GM18511 (cell line): ENCODE measurements at regions not wholly inside any gene's neighbourhood (a gene's known extent, or its start where the extent isn't known, plus 50 kb on each side); places are given as distances from the start of the nearest gene placed in this dataset.
A peak's percentile ranks its signal among the peaks of the same experiment; 100 is the strongest.
"Not testable (repeated sequence)": the region's sequence is repeated elsewhere in the genome, so short reads cannot be mapped to it uniquely, and the experiment has no call there.

ENCODE experiments used
- ATAC-seq: cut with Tn5 transposase; IDR thresholded peaks from one replicate; pipeline ENCODE4 v1.9.1; 2021; ENCODE audit warnings: mild to moderate bottlenecking, moderate library complexity; ENCODE audit not compliant: unreplicated experiment

DNA sequence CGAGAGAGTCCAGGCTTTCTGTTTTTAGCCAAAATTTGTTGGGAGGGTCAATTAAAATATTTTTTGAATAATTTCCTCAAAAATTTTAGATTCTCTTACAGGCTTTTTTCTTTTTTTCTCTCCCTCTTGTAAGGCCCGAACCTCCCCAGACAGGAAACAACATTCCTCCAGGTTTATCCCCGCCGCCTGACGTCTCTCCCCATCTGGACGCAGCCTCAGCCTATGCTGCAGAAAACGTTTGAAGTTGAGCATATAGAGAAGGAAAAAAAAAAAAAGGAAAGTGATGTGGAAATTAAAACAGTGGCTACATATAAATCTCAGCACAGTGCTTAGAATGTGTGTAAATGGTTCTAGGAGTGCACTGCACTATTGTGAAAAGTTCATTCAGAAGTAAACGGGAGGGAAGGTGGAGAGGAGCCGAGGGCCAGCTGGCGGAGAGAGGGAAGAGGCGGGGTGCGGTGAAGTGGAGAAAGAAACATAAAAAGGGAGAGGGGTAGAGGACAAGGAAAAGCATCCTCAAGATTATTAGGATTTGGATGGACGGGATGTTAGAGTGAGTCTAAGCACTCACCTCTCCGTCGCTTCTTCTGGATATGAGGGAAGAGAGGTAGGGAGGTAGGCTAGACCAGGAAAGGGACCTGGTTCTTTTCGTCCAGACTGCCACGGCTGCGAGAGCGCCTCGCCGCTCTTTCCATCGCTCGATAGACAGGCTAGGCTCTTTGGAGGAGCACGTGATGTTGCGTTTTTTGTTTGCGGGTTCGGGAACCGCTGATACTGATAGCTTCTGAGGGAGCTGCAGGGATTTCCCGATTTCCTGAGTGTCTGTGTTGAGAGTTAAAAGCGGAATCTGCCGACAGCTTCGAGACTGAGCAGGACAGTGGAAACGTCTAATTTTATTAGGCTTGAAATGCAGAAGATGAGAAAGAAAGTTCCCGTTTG, 98.7 kb downstream of the TRIM27 start:
- no peak for ATAC-seq

GRCh38 chr6:28825732-28826293, 98.0 kb downstream of the TRIM27 start:
- ATAC-seq = no peak

DNA sequence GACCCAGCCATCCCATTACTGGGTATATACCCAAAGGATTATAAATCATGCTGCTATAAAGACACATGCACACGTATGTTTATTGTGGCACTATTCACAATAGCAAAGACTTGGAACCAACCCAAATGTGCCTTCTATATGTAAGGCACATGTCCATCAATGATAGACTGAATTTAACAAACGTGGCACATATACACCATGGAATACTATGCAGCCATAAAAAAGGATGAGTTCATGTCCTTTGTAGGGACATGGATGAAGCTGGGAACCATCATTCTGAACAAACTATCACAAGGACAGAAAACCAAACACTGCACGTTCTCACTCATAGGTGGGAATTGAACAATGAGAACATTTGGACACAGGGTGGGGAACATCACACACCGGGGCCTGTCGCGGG, 92.1 kb downstream of the TRIM27 start:
- not testable (repeated sequence) for ATAC-seq

GRCh38 chr6:28836703-28837102, 87.1 kb downstream of the TRIM27 start:
- ATAC-seq = not testable (repeated sequence)

DNA sequence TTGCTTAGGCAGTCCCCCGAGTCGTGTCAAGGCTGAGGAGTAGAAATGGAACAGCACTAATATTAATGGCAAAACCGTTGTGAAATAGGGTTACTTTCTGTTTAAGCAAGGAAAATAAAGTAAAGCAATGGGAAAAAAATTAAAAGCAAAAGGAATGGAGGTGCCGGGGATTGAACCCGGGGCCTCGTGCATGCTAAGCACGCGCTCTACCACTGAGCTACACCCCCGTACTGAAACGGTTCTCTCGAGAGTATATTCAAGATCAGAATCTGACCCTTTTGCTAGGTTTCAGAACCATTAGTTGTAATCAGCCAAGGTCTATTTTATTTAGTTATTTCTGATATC, 85.5 kb downstream of the TRIM27 start:
- ATAC-seq = peak; percentile 71

- ATAC-seq = peak; percentile 75
Observed at GRCh38 chr6:28838634-28839442, 84.9 kb downstream of the TRIM27 start.

DNA sequence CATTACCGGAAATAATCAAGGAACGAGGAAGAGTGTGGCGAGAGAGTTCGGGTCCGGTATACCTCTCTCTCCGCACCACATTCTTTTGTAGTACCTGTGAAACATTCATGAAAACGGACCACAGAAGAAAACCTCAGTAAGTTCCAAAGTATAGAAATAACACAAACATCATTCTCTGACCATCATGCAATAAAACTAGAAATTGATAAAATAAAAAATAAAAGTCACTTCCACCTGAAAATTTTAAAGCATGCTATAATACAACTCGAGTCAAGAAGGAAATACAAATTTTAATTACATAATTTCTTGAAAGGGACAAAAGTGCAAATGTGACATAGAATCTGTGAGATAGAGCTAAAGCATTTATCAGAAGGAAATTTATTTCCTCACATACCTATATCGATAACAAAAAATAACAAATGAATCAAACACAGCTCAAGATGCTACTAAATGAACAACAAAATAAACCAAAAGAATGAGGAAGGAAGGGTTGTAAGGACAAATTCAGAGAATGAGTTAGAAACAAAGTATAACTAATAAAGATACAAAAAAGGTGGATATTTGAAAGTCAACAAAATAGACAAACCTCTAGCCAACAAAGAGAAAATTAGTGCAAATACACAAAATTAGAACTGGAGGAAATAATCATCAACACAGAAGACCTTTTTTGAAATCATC, 84.2 kb downstream of the TRIM27 start:
- ATAC-seq = no peak

- ATAC-seq = no peak
Observed at GRCh38 chr6:28841290-28841689, 82.5 kb downstream of the TRIM27 start.

DNA sequence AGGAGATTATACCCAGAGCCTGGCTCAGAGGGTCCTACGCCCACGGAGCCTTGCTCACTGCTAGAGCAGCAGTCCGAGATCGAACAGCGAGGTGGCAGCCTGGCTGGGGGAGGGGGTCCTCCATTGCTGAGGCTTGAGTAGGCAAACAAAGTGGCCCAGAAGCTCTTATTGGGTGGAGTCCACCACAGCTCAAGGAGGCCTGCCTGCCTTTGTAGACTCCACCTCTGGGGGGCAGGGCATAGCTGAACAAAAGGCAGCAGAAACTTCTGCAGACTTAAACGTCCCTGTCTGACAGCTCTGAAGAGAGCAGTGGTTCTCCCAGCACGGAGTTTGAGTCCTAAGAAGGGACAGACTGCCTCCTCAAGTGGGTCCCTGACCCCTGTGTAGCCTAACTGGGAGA, 75.0 kb downstream of the TRIM27 start:
- ATAC-seq = not testable (repeated sequence)
